NCI-H460 (cell line): ENCODE measurements at regions not wholly inside any gene's neighbourhood (a gene's known extent, or its start where the extent isn't known, plus 50 kb on each side); places are given as distances from the start of the nearest gene placed in this dataset.
"Not testable (repeated sequence)": the region's sequence is repeated elsewhere in the genome, so short reads cannot be mapped to it uniquely, and the experiment has no call there.

Experiments used
- DNase-seq: peaks from one replicate; pipeline ENCODE4 v3.0.0-alpha.2; 2016; ENCODE audit warnings: low read depth; ENCODE audit errors: extremely low read depth

DNA sequence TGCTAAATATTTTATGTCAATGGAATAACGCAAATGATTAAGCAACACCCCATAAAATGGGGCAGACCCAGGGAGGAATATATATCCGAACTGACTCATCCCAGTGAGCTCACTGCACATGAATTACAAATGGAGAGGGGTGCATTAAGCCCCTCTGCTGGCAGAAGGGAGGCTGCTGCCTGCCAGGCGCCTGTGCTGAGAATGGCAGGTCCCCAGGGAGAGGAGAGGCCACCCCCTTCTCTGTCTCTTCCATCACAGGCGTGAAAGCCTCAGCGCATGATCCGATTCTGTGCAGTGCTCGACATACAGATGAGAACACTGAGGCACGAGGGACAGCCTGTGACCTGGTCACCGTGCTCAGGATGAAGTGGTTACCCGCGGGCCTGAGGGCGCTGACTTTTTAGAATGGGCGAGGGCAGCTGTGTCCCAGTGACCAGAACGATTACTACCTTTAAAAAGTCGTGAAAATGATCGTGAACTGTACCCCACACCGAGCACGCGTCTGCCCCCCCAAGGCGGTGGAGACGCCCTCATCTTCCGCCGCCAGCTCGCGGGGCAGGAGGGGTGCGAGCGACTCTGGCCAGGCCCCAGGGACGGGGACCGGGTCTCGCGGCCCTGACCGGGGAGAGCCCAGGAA, 229.7 kb upstream of the FRG2C start:
- DNase-seq, result peak; percentile 60

DNA sequence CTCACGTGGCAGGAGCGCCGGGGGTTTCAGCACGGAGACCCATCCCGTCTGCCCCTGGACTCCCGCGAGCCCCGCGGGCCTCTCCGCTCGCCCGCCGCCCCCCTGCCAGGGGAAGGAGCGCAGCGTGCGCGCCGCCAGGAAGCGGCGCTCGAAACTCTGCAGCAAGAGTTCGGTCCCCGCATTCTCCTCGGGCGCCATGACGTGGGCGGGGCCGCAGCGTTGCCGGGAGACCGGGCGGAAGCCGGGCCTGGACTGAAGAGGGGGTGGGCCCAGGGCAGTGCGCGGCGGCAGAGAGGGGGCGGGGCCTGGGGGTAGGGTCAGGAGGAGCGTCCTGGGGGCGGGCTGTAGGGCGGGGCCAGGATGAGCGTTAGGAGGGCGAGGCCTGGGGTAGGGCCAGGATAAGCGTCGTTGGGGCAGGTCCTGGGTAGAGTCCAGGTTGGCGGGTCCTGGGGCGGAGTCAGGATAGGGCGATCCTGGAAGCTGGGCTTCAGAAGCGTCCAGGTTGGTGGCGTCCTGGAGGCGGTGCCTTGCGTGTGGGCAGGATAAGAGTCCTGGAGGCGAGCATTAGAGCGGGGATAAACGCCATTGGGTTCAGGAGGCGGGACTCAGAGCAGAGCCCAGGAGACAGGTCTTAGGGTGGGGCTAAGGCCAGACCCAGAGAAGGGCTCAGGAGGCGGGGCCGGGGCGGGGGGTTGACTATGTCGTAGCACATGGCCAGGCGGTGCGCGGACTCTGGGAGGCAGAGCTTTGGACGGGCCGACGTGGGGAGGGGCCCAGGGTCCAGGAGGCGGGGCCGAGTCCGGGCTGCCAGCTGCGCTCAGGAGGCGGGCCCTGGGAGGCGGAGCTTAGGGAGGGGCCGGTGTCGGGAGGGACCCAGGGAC, 229.0 kb upstream of the FRG2C start:
- peak; percentile 85 for DNase-seq

DNA sequence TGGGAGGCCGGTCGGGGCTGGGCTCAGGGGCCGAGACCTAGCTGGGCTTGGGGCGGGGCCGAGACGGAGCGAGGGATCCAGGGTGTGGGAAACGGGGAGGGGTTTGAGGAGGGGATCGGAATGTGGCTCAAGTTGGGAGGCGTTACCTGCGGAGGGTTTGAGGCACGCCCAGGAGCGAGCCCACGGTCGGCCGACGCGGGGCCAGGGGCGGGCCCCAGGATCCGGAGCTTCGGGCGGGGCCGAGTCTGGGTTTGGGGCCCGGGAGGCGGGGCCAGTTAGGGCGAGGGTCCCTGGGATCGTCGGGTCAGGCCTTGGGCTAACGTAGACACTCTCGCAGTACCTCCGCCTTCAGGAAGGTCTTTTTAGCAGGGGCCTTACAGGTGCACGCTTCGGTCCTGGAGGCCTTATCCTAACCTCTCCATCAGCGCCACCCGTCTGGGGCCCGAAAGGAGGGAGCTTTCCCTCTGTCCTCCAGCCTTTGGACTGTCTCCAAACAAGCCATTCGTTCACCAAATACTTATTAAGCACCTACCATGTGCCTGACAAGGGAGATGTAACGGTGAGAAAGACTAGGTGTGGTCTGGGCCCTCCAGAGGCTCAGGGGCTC, 228.2 kb upstream of the FRG2C start:
- peak; percentile 55 for DNase-seq

DNA sequence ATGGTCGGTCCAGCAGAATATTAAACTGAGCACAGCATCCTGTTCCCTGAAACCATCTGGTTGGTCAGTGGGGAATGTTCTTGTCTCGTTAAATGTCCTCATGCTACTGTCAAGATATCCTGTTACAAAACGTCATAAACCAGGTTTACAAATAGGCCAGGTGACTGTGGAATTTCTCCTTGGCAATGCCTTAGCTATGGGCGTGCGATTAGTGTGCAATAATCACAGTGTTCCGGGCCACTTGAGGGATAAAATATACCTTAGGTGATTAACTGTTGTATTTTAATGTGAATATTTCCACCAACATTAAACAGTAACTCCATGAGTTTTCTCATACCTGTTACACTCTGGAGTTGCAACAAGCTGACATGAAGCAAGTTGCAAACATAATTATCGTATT, 223.1 kb upstream of the FRG2C start:
- DNase-seq, result not testable (repeated sequence)

DNA sequence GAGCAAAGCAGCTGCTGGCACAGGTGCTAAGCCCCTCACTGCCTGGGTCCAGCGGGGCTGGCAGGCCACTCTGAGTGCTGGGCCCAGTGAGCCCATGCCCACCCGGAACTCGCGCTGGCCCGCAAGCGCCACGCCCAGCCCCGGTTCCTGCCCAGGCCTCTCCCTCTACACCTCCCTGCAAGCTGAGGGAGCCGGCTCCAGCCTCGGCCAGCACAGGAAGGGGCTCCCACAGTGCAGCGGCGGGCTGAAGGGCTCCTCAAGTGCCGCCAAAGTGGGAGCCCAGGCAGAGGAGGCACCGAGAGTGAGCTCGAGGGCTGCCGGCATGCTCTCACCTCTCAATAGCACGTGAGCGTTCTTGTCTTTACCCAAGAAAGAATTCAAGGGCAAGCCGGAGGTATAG, 219.5 kb upstream of the FRG2C start:
- not testable (repeated sequence) for DNase-seq

DNA sequence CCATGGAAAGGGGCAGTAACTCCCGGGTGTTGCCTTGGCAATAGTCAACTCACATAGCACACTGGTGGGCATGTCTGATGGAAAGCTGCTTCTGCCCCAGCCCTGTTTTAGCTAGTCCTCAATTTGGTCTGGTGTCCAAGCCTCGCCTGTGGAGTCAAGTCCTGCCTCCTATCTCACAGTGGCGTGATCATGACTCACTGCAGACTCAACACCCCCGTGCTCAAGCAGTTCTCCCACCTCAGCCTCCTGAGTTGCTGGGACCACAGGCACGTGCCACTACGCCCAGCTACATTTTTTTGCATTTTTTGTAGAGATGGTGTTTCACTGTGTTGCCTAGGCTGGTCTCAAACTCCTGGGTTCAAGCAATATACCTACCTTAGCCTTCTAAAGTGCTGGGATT, 218.9 kb upstream of the FRG2C start:
- DNase-seq, result not testable (repeated sequence)

DNA sequence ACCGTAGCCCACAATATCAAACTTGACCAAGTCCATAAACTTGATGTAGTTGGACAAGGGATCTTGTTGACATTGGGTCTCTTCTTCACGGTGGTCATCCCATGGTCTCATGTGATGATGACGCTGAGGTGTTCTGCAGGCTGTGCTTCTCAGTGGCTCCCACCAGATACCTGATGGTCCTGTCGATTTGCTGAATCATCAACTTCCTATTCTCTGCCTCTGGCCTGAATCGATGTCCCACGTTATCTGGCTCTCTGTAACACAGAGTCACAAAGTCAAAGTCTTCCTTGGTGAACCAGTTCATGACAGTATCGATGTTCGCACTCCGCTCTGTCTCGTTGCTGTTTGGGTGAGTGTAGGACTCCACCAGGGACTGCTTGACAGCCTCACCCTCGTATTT, 217.2 kb upstream of the FRG2C start:
- not testable (repeated sequence) for DNase-seq

DNA sequence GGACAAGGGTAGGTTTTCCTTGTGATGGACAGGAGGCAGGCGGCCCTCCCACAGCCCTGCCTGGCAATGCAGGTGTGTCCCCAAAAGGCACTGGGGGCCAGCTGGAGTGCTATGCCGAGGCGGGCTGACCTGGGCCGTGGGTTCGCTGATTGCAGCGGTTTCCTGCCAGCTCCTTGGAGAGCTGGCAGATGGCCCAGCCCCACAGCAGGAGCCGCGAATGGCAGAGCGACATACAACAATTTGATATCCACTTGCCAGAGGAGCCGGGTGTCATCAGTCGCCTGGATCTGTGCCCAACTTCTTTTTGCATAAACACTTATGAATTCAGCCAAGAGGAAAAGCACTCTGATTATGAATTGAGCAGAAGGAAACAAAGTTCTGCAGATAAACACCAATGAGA, 210.8 kb upstream of the FRG2C start:
- DNase-seq, result not testable (repeated sequence)

DNA sequence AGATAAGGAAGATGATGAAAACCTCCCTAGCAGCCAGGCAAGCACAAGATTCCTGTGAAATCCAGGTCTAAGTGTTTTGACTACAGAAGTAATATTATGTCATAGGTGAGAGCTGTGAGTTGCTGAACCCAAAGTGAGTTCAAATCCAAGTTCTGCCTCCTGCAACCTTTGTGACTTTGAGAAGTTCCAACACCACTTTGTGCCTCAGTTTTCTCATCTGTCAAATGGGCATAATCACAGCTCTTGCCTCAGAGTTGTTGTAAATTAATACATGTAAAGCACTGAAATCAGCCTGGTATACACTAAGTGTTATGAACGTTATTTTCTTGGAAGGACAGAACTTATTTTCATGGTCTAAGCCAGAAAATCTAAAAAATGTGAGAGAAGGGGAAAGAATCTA, 210.3 kb upstream of the FRG2C start:
- DNase-seq, result not testable (repeated sequence)

DNA sequence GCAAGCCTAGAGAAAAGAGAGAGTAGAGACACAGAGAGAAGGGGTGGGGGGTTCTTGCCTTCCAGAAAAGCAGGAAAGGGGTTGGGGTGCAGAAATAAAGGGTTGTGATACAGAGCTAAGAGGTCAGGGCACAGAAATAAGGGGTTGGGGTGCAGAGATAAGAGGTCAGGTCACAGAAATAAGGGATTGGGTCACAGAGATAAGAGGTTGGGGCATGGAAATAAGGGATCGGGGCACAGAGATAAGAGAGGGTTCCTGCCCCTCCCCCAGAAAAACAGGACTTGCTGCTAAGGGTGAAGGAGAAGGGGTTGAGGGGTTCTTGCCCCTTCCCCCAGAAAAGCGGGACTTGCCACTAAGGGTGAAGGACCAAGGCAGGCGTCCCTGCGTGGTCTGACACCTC, 189.6 kb upstream of the FRG2C start:
- DNase-seq, result not testable (repeated sequence)

DNA sequence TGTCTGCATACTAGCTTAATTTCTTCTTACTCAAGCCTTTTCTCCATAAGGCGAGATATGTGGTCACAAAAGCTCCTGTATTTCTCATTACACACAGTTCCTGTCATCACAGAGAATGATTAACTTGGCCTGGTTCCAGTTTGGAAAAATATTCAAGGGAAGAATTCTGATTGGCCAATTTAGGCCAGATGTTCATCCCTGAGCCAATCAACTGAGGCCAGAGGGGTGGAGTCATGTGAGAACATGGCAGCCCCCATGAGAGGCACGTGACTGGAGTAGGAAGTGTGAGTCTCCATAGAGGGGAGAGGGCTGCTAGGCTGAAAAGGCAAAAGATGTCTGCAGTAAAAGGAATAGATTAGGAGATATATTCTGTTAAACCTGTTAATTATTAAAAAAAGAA, 167.5 kb upstream of the FRG2C start:
- DNase-seq, result not testable (repeated sequence)

DNA sequence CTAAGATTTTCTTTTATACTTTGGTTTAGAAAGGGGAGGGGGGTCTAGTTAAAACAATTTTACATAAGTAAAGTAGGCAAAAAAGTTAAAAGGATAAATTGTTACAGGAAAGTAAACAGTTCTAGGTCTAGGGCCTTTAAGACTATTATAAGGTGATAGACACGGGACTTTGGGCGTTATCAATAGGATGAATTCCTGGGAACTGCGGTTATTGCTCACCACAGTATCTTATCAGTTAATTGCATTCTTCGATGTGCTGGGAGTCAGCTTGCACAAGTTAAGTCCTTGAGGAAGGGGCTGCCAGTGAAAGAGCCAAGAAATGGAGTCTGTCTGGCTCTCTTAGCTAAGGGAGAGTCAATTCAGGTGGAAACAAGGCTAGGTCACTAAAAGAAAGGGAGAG, 163.8 kb upstream of the FRG2C start:
- not testable (repeated sequence) for DNase-seq

DNA sequence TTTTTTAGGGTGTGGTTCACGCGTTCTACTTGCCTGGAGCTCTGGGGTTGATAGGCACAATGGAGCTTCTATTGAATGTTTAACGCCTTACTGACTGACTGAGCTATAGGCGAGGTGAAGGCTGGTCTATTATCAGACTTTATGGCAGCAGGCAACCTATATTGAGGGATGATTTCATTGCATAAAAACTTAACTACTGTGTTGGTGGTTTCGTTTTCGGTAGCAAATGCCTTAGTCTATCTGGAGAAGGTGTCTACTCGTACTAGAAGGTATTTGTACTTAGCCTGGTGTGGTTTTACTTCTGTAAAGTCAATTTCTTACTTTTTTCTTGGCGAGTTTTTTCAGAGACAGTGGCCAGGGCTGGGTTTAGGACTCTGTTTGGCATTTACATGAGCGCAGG, 162.0 kb upstream of the FRG2C start:
- not testable (repeated sequence) for DNase-seq

DNA sequence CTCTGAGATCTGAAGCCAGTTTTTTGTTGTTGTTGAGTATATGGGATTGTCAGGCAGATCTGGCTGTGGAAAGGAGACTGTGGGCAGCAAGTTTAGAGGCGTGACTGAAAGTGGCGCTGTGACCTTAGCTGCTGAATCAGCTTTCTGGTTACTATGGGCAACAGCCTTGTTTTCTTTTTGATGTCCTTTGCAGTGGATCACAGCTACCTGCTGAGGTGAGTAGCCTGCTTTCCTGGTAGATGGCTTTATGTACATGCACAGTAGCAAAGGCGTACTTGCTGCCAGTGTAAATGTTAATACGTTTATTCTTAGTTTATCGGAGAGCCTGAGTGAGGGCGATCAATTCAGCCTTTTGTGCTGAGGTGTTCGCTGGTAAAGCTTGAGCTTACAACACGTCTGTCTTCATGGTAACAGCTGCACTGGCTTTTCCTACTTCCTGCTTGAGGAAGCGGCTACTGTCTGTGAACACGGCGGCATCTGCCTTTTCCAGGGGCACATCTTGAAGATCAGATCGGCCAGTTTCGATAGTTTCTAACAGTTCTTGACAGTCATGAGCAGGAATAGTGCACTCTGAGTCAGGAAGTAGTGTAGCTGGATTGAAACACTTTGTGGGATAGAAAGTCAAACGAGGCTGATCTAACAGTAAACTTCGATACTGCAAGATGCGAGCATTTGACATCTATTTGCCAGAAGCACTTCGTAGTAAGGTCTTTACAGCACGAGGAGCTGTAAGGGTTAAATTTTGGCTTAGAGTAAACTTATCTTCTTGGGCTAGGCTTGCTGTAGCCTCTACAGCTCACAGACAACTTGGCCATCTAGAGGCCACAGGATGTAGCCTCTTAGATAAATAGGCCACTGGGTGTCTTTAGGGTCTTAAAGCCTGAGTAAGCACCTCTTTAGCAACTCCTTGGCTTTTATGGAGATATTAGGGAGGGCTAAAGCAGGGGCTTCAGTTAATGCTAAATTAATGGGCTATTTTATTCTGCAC, 161.1 kb upstream of the FRG2C start:
- not testable (repeated sequence) for DNase-seq

DNA sequence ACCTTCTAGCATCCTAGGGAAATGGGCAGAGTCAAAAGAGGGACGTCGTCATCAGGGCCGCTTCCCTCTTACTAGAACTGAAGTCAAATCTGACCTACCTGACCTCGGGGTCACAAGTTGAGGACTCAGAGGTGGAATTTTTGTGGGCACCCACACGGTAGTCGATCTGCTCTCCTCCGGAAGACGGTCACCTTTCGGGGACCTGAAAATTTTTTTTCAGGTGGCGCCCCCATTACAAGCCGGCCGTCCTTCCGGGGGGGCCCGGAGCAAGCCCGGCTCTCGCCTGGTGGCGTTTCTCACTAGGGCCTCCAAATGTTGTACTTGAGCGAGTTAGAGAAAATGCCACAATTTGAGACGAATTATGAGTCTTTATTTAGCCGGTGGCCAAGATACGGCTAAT, 157.5 kb upstream of the FRG2C start:
- DNase-seq, result no peak

DNA sequence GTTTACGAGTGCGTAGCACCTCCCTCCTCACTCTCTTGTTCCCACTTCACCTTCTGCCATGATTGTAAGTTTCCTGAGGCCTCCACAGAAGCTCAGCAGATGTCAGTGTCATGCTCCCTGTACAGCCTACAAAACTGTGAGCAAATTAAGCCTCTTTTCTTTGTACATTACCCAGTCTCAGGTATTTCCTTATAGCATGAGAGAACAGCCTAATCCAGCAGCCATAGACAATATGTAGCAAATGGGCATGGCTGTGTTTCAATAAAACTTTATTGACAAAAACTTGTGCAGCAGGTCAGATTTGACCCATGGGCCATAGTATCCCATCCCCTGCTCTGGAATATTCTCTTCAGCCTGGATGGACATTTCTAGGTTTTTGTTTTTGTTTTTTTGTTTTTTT, 156.2 kb upstream of the FRG2C start:
- DNase-seq, result not testable (repeated sequence)

DNA sequence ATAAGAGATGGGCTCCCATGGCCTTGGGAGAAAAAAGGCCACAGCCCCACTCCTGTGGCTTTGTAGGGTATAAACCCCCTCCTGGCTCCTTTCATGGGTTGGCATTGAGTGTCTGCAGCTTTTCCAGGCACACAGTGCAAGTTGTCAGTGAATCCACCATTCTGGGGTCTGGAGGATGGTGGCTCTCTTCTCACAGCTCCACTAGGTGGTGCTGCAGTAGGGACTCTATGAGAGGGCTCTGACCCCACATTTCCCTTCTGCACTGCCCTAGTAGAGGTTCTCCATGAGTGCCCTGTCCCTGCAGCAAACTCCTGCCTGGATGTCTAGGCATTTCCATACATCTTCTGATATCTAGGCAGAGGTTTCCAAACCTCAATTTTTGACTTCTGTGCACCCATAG, 136.5 kb upstream of the FRG2C start:
- not testable (repeated sequence) for DNase-seq

DNA sequence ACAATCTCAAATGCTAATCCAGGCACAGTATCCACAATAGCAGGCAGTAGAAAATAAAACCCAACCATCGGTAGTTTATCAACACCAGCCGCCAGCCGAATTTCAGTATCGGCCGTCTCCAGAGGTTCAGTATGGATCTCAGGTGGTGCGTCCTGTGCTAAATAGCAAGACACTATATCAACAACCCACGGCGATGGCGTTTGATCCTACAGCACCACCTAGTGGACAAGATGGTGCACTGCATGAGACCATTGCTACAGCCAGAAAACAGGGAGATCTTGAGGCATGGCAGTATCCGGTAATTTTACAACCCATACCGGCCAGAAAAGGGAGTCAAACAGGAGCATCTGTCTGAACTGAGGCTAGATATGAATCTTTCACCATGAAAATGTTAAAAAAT, 112.0 kb upstream of the FRG2C start:
- DNase-seq, result peak; percentile 1

DNA sequence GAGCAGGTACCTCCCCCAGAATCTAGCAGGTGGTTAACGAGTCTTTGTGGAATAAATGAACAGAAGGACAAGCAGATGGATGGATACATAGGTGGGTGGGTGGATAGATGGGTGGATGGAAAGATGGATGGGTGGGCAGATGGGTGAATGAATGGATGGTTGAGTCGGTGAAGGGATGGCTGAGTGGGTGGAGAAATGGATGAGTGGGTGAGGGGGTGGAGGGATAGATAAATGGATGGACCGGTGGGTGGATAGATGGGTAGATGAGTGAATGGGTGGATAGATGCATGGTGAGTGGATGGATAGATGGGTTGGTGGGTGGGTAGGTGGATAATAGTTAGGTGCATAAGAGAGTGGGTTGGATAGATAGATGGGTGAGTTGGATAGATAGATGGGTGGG, 99.7 kb upstream of the FRG2C start:
- DNase-seq, result not testable (repeated sequence)

DNA sequence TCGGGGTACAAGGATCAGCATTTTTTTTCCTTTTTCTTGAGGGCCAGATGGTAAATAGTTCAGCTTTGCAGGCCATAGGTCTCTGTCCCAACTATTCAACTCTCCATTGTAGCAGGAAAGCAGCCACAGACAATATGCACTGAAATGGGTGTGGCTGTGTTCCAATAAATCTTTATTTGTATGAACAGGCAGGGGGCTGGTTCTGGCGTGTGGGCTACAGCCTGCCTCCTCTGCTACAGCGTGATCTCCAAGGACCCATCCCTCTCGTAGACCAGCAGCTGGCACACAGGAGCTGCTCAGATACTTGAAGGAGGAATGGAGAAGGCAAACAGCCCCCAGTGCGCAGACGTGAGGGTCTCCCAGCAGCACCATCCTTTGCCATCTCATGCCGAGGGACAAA, 91.8 kb upstream of the FRG2C start:
- not testable (repeated sequence) for DNase-seq
